ENCODE measurements at regions not wholly inside any gene's neighbourhood (a gene's known extent, or its start where the extent isn't known, plus 50 kb on each side); places are given as distances from the start of the nearest gene placed in this dataset.

DNA sequence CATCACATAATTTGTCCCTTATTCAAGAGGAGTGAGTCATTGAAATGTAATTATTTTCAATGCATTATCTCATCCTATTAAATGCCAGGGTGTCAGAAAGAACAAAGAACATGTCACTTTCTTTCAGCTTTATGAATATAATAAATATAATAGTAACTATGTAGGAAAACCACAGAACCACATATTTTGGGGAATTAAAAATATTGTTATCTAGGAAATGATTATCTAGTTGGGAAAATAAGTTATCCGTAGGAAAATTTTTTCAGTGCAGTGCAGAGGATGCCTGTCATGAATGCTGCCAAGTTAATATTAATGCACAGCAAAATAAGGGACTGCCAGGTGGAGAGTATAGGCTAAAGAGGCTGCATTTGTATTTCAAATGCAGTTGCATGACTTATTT, 844.8 kb downstream of the MAT2B start:
- DNase-seq (ENCODE audit: low read depth) = no peak
- TF ChIP-seq POLR2A (IDR thresholded peaks at IDR 0.05; ENCODE audit: extremely low read depth, insufficient read length) (no peak), MYC (IDR thresholded peaks at IDR 0.05; ENCODE audit: low read depth, low read length) (no peak)
- TF ChIP-seq, protein P1, sequence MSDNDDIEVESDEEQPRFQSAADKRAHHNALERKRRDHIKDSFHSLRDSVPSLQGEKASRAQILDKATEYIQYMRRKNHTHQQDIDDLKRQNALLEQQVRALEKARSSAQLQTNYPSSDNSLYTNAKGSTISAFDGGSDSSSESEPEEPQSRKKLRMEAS (IDR thresholded peaks at IDR 0.05; ENCODE audit: low read depth, low read length) = no peak
- TF ChIP-seq, protein P2, sequence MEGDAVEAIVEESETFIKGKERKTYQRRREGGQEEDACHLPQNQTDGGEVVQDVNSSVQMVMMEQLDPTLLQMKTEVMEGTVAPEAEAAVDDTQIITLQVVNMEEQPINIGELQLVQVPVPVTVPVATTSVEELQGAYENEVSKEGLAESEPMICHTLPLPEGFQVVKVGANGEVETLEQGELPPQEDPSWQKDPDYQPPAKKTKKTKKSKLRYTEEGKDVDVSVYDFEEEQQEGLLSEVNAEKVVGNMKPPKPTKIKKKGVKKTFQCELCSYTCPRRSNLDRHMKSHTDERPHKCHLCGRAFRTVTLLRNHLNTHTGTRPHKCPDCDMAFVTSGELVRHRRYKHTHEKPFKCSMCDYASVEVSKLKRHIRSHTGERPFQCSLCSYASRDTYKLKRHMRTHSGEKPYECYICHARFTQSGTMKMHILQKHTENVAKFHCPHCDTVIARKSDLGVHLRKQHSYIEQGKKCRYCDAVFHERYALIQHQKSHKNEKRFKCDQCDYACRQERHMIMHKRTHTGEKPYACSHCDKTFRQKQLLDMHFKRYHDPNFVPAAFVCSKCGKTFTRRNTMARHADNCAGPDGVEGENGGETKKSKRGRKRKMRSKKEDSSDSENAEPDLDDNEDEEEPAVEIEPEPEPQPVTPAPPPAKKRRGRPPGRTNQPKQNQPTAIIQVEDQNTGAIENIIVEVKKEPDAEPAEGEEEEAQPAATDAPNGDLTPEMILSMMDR (IDR thresholded peaks at IDR 0.05; ENCODE audit: low read depth, low read length) = no peak
- H3K4me3 ChIP-seq (ENCODE audit: low read depth, low read length) = no peak overlapping the region

DNA sequence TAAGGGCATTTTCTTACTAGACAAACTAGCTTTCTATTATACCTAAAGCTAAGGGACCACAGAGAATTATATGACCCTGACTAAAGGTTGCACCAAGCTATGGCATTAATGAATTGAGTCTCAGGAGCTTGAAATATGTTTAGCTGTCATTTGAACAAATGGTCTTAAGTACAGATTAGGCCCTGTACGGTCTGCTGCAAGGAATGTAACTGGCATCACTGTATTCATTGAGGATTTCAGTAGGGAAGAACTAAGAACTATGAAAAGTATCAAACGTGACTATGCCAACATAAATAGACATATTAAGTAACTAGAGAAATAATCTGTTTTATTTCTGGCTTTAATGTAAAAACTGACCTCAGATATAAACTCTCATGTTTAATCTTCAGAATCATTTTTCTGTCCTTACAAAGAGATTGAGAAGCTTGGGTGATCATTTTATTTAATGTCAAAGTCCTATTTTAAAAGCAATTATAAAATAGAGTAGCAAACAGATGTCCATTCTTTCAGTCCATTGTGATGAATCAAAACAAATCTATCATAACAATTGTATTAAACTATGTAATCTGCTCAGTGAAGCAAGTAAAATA, 845.9 kb downstream of the MAT2B start:
- no peak overlapping the region for H3K4me3 ChIP-seq (ENCODE audit: low read depth, low read length)
- TF ChIP-seq POLR2A (IDR thresholded peaks at IDR 0.05; ENCODE audit: extremely low read depth, insufficient read length) (no peak), MYC (IDR thresholded peaks at IDR 0.05; ENCODE audit: low read depth, low read length) (no peak)
- TF ChIP-seq, protein P2 (IDR thresholded peaks at IDR 0.05; ENCODE audit: low read depth, low read length) = no peak
- TF ChIP-seq, protein P1 (IDR thresholded peaks at IDR 0.05; ENCODE audit: low read depth, low read length) = no peak
- no peak for DNase-seq (ENCODE audit: low read depth)

DNA sequence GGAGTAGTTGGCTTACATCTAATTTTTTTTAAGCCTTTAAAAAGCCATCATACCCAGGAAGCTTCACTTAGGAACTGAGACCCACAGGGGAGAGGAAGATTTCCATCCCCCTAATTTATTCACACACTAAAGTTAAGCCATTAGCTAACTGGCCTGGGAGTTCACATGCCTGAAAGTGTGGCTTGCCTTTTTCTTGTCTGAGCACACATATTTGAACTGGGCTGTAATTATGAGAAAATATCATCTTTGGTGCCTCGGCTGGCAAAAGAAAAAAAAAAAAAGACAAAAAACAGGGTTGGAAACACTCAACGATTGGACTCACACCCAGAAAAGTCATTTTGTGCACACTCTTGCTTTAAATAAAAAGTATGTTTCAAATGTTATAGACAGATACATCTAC, 847.3 kb downstream of the MAT2B start:
- DNase-seq (ENCODE audit: low read depth) = no peak
- TF ChIP-seq MYC (IDR thresholded peaks at IDR 0.05; ENCODE audit: low read depth, low read length) (no peak), POLR2A (IDR thresholded peaks at IDR 0.05; ENCODE audit: extremely low read depth, insufficient read length) (no peak)
- TF ChIP-seq, protein P2 (IDR thresholded peaks at IDR 0.05; ENCODE audit: low read depth, low read length) = no peak
- TF ChIP-seq, protein P1 (IDR thresholded peaks at IDR 0.05; ENCODE audit: low read depth, low read length) = no peak
- no peak overlapping the region for H3K4me3 ChIP-seq (ENCODE audit: low read depth, low read length)

DNA sequence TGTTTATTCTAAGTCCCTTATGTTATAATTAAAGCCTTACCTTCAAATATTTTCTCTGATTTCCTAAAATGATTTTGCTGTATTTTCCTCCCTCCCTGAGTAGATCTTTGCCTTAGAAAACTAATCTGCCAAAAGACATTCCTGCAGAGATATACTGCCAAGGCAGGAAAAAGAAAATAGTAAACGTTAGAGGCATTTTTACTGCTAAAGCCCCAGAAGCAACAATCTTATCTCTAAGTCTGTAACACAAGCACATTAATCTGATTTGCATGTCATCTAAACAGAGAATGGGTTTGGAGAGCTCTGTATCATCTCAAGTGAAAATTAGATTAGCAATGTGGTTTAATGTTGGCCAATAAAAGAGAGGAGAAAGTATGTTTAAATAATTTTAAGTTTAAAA, 847.7 kb downstream of the MAT2B start:
- H3K4me3 ChIP-seq (ENCODE audit: low read depth, low read length) = no peak overlapping the region
- DNase-seq (ENCODE audit: low read depth) = no peak
- TF ChIP-seq POLR2A (IDR thresholded peaks at IDR 0.05; ENCODE audit: extremely low read depth, insufficient read length) (no peak), MYC (IDR thresholded peaks at IDR 0.05; ENCODE audit: low read depth, low read length) (no peak)
- TF ChIP-seq, protein P2 (IDR thresholded peaks at IDR 0.05; ENCODE audit: low read depth, low read length) = no peak
- TF ChIP-seq, protein P1 (IDR thresholded peaks at IDR 0.05; ENCODE audit: low read depth, low read length) = no peak

DNA sequence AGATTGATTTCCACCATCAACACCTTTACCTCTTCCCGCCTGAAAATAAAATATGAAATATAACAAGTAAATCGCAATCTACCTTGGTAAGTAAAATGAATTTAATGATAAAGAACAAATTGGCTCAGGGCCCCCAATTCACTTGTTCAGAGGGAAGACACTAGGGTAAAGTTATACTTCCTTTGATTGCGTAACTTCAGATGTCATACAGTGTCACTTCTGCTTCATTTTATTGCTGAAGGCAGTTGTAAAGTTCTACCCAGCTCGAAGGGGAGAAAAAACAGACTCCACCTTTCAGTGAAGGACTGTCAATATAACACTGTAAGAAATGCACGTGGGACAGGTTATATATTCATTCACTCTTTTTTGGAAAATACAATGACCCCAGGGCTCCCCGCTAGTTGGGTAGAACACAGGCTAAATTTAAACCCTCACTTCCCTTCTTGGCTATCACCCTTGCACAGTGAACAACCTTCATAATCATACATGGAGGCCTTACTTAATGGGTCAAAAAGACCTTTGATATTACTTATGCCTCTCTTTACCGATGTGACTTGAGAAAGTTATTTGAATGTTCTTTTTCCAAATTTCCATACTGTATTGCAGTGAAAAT, 848.8 kb downstream of the MAT2B start:
- TF ChIP-seq, protein P1 (IDR thresholded peaks at IDR 0.05; ENCODE audit: low read depth, low read length) = 0 out of 2 replicates have a peak, but pooled peaks have one; percentile 8
- TF ChIP-seq POLR2A (IDR thresholded peaks at IDR 0.05; ENCODE audit: extremely low read depth, insufficient read length) = no peak
- 0 out of 2 replicates have a peak, but pooled peaks have one; percentile 5 for TF ChIP-seq MYC (IDR thresholded peaks at IDR 0.05; ENCODE audit: low read depth, low read length)
- TF ChIP-seq, protein P2 (IDR thresholded peaks at IDR 0.05; ENCODE audit: low read depth, low read length) = no peak
- peak; percentile 59 for DNase-seq (ENCODE audit: low read depth)
- no peak overlapping the region for H3K4me3 ChIP-seq (ENCODE audit: low read depth, low read length)

Measured in NB4 (cell line).